Natural killer cell (primary cell): ENCODE measurements at regions not wholly inside any gene's neighbourhood (a gene's known extent, or its start where the extent isn't known, plus 50 kb on each side); places are given as distances from the start of the nearest gene placed in this dataset.

Source experiments
- ATAC-seq, 3 donors: fragments of 150-1000 bp in 2 of 3; fragments of 200-7000 bp in 1 of 3; cut with Tn5 transposase; 1 replicate in 1 of 3; 2 replicates in 2 of 3; pipeline ENCODE4 v1.10.0; 2021; ENCODE audit warnings: mild to moderate bottlenecking in 2 of 3, moderate library complexity in 2 of 3
- DNase-seq, 2 donors: peaks; one replicate each; pipeline versions ENCODE4 v3.0.0 to v3.0.0-alpha.2; 2013 to 2021; ENCODE audit warnings: mixed read lengths in 1 of 2
- H3K27ac ChIP-seq: one replicate; pipeline ENCODE4 v1.5.1; 2013; ENCODE audit warnings: mild to moderate bottlenecking, low read length
- H3K27me3 ChIP-seq: one replicate; pipeline ENCODE4 v1.6.1; 2013; ENCODE audit warnings: low read length; ENCODE audit not compliant: control insufficient read depth, insufficient read depth
- H3K36me3 ChIP-seq: one replicate; pipeline ENCODE4 v1.6.1; 2013; ENCODE audit warnings: low read length; ENCODE audit not compliant: control insufficient read depth, insufficient read depth
- H3K4me1 ChIP-seq: one replicate; pipeline ENCODE4 v1.6.1; 2013; ENCODE audit warnings: low read length; ENCODE audit not compliant: control insufficient read depth, insufficient read depth
- H3K4me3 ChIP-seq: one replicate; pipeline ENCODE4 v1.5.1; 2013; ENCODE audit warnings: low read length
- H3K9me3 ChIP-seq: one replicate; pipeline ENCODE4 v1.6.1; 2013; ENCODE audit warnings: low read length; ENCODE audit not compliant: control insufficient read depth, insufficient read depth
- H3K27ac Mint-ChIP-seq, 2 donors: one replicate each; pipeline ENCODE4 v1.8.0; 2022; ENCODE audit warnings: mild to moderate bottlenecking in 2 of 2, mixed read lengths in 2 of 2, moderate library complexity in 1 of 2
- H3K27me3 Mint-ChIP-seq, 2 donors: one replicate each; pipeline ENCODE4 v1.8.0; 2022; ENCODE audit warnings: low read depth in 2 of 2, mixed read lengths in 2 of 2
- H3K36me3 Mint-ChIP-seq: one replicate; pipeline ENCODE4 v1.8.0; 2022; ENCODE audit warnings: mixed read lengths
- H3K4me1 Mint-ChIP-seq, 2 donors: one replicate each; pipeline ENCODE4 v1.8.0; 2022; ENCODE audit warnings: mixed read lengths in 2 of 2
- H3K4me3 Mint-ChIP-seq: one replicate; pipeline ENCODE4 v1.8.0; 2022; ENCODE audit warnings: mild to moderate bottlenecking, moderate library complexity, mixed read lengths
- H3K9me3 Mint-ChIP-seq, 2 donors: one replicate each; pipeline ENCODE4 v1.8.0; 2022; ENCODE audit warnings: mixed read lengths in 2 of 2
- CTCF ChIP-seq: fragments of 200-600 bp; IDR thresholded peaks from one replicate; pipeline ENCODE4 v1.8.0; 2022; ENCODE audit warnings: antibody characterized with exemption
- WGBS: methylation state at CpG from one replicate; pipeline ENCODE4 v1.1.7; 2013; ENCODE audit warnings: missing lambda C conversion rate; ENCODE audit not compliant: insufficient coverage; 5-methylcytosine and 5-hydroxymethylcytosine counted together
- intact Hi-C: fragments of 100-400 bp; cut with micrococcal nuclease; formaldehyde crosslinking; loops from one replicate; pipeline ENCODE4 v1.14.2; 2022

- Histone ChIP-seq H3K9me3 (peaks cover 3% of the 10 kb centered on the region), H3K4me3 (no peak overlapping the region), H3K27me3 (no peaks in the 10 kb centered on the region), H3K27ac (no peak overlapping the region), H3K4me1 (no peaks in the 10 kb centered on the region), H3K36me3 (no peaks in the 10 kb centered on the region)
- ATAC-seq (no peak), DNase-seq (no peak)
- Mint-ChIP-seq H3K4me3 (no peak overlapping the region), H3K36me3 (no peaks in the 10 kb centered on the region), H3K27ac (no peak overlapping the region), H3K27me3 (no peaks in the 10 kb centered on the region), H3K4me1 (no peaks in the 10 kb centered on the region), H3K9me3 (peaks cover 5% of the 10 kb centered on the region in 2 donors)
- 71% methylated on average over 1 of the region's 2 CpGs for WGBS
- intact Hi-C loops, result no loop called here
- no peak for TF ChIP-seq CTCF
These were observed 504.6 kb upstream of the KLHL1 start for GRCh38 chr13:70612881-70613280.

- Histone ChIP-seq H3K27me3 (no peaks in the 10 kb centered on the region), H3K9me3 (no peaks in the 10 kb centered on the region), H3K4me1 (no peaks in the 10 kb centered on the region), H3K27ac (no peak overlapping the region), H3K36me3 (no peaks in the 10 kb centered on the region), H3K4me3 (no peak overlapping the region)
- no peak overlapping the region for H3K4me3 Mint-ChIP-seq
- intact Hi-C loops, result no loop called here
- no peak for ATAC-seq
- H3K27ac Mint-ChIP-seq, result no peak overlapping the region
- no peak for TF ChIP-seq CTCF
- peaks cover 10% of the 10 kb centered on the region for H3K36me3 Mint-ChIP-seq
- no peaks in the 10 kb centered on the region for H3K4me1 Mint-ChIP-seq
- WGBS, result 95% methylated on average over 3 of the region's 4 CpGs
- DNase-seq, result no peak
- no peaks in the 10 kb centered on the region for H3K27me3 Mint-ChIP-seq
- H3K9me3 Mint-ChIP-seq, result peaks cover 9 to 12% of the 10 kb centered on the region in 2 donors
These were observed 496.2 kb upstream of the KLHL1 start for GRCh38 chr13:70604448-70604847.

- Histone ChIP-seq H3K4me3 (no peak overlapping the region), H3K4me1 (no peaks in the 10 kb centered on the region), H3K36me3 (no peaks in the 10 kb centered on the region), H3K27me3 (no peaks in the 10 kb centered on the region), H3K27ac (no peak overlapping the region), H3K9me3 (no peaks in the 10 kb centered on the region)
- H3K4me1 Mint-ChIP-seq, result no peaks in the 10 kb centered on the region
- TF ChIP-seq CTCF, result no peak
- 75% methylated on average over 1 of the region's 3 CpGs for WGBS
- no peak overlapping the region for H3K27ac Mint-ChIP-seq
- ATAC-seq, result no peak
- H3K27me3 Mint-ChIP-seq, result no peaks in the 10 kb centered on the region
- no peaks in the 10 kb centered on the region for H3K36me3 Mint-ChIP-seq
- H3K9me3 Mint-ChIP-seq, result peaks cover 0 to 2% of the 10 kb centered on the region in 2 donors
- intact Hi-C loops, result no loop called here
- no peak overlapping the region for H3K4me3 Mint-ChIP-seq
- DNase-seq, result no peak
These were observed 485.5 kb upstream of the KLHL1 start for GRCh38 chr13:70593716-70594115.

DNA sequence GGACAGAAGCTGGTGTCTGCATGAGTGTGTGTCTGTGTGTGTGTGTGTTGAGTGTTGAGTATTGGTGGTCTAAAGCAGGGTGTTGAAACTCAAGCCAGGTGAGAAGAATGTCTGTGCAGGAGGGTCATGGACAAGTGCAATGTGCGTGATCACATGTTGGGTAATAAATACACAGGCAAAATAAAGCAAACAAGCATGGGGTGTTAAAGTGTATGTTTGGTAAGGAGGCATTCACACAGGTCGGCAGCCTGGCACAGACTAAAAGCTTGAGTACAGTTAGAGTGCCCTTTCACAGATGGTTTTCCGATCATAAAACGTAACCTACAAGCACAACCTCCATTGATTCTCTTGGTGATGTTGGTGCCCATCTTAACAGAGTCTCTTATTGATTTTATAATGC is 476.9 kb upstream of the KLHL1 start:
- H3K4me3 ChIP-seq, result no peak overlapping the region
- Mint-ChIP-seq H3K4me3 (no peak overlapping the region), H3K9me3 (peaks cover 6 to 16% of the 10 kb centered on the region in 2 donors), H3K27me3 (no peaks in the 10 kb centered on the region), H3K4me1 (no peaks in the 10 kb centered on the region), H3K36me3 (no peaks in the 10 kb centered on the region), H3K27ac (no peak overlapping the region)
- TF ChIP-seq CTCF, result no peak
- intact Hi-C loops, result no loop called here
- ATAC-seq (no peak), DNase-seq (no peak)
- no peak overlapping the region for H3K27ac ChIP-seq
- no peaks in the 10 kb centered on the region for H3K27me3 ChIP-seq
- no peaks in the 10 kb centered on the region for H3K4me1 ChIP-seq
- WGBS, result 94% methylated on average over 4 of the region's 4 CpGs
- no peaks in the 10 kb centered on the region for H3K36me3 ChIP-seq
- no peaks in the 10 kb centered on the region for H3K9me3 ChIP-seq
